HG03139 (cell line): ENCODE measurements at regions not wholly inside any gene's neighbourhood (a gene's known extent, or its start where the extent isn't known, plus 50 kb on each side); places are given as distances from the start of the nearest gene placed in this dataset.
"Not testable (repeated sequence)": the region's sequence is repeated elsewhere in the genome, so short reads cannot be mapped to it uniquely, and the experiment has no call there.

Experiments used
- ATAC-seq: cut with Tn5 transposase; IDR thresholded peaks from one replicate; pipeline ENCODE4 v1.9.1; 2021; ENCODE audit not compliant: unreplicated experiment

DNA sequence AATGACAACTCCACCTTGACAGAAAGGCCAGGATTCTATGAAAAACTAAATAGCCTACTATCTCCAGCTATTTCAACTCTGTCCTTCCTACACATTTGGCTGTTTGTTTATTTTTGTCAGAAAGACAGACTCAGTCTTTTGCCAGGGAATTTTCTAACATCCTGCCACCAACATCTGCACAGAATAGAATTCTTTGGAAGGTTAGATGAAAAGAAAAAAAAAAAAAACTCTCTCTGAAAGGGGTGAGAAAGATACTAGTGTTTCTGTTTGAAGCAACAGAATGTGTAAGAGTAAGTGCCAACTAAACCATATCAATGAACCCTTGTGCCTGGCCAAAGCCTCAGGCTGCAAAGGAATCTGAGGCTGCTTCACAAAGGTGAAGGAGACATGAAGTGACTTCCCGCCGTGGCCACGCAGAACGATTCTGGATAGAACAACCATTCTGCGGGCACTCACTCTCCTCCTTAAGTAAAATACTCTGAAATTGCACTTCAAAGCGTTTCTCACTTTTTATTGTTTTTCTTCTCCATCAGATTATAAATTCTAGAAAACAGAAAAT lies 498.2 kb downstream of the IRS2 start:
- ATAC-seq = no peak

DNA sequence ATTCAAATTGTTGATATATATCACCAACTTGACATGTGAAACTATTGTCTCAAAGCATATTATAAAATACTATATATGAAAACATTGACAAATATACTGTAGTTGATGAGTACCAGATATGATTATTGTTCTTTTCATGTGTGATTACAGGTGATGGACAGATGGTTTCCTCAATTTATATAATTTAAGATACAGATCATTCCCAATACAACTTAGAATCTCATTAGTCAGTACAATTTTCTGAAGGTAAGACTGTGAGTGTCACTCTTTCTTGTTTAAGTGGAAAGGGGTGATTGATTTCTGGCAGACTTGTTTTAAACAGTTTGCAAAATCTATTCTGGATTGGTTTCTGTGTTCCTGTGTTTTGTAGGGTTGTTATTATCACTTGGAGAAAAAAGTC lies 498.8 kb downstream of the IRS2 start:
- ATAC-seq = no peak

DNA sequence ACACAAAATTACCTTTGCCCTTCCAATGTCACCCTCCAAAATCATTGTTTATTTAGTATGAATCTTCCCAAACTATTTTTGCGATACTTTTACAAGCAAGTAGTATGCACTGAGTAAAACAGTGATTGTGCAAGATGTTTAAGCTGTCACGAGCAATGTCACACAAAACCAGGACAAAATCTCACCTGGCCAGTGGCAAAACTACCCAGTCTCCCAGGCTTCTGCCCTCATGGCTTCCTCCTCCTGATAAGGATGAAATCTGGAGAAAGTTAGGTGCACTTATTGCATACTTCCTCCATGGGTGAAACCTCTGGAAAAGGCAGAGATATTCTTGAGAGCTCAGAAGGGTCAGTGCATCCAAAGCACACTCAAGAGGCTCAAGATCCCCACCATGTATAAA lies 500.8 kb downstream of the IRS2 start:
- ATAC-seq = no peak

DNA sequence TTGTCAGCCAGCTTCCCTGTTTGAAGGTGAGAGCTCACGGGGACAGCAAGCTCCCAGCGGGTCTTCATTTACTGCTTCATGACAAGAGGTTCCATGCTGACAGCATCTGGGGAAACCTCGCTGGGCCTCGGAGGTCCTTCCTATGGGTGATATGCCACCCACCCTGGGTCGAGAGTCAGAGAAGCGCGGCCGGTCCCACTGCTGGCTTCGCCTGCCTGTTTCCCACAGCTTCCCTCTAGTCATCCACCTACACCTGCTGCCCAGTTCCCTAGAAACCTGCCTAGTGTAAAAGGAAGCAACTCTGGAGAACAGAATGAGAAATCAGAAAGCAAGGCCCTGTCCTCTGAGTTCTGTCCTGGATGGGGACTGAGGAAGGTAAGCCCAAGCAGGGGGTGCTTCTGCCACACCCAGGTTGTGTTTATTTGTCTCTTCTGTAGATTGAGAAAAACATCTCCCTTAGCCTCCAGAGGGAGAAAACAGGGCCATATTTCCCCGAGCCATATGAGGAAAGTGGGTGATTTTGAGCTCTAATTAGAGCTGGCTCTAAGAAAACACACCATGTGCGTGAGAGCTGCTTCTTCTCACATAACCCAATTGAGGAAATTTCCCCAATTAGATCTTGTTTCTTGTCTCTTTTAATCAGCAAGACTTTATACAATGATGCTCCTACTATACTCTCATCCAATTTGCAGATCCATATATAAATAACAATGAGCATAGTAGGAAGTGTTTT lies 504.3 kb downstream of the IRS2 start:
- ATAC-seq = no peak

DNA sequence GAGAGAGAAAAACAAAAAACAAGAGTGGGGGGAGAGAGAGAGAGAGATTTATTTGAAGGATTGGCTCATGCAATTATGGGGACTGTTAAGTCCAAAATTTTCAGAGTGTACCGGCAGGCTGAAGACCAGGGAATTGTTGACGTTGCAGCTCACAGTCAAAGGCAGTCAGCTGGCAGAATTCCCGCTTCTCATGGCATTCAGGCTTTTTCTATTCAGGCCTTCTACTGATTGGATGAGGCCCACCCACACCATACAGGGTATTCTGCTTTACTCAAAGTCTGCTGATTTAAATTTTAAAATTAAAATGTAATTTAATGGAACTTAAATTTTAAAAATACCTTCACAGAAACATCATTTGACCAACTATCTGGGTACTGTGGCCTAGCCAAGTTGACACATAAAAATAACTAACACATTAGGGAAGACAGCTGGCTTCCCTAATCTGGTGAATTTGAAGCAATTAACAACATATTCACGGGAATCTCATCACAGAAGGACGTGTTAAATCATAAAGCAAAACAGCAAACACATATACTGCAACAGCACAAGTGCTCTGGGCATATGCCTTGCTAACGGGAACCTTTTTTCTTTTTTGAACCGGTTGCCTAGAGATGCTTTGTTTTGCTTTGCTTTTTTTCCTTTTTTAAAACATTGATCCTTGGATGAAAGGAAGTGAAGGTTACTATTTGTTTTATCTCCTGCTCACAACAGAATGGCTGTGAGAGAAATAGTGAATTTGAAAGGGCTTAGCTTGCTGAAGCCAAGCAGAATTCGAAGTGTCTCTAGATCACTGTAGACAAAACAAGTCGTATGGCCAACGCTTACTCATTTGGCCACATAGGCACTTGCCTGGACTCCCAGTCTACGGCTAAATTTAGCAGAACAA lies 505.1 kb downstream of the IRS2 start:
- ATAC-seq = no peak

DNA sequence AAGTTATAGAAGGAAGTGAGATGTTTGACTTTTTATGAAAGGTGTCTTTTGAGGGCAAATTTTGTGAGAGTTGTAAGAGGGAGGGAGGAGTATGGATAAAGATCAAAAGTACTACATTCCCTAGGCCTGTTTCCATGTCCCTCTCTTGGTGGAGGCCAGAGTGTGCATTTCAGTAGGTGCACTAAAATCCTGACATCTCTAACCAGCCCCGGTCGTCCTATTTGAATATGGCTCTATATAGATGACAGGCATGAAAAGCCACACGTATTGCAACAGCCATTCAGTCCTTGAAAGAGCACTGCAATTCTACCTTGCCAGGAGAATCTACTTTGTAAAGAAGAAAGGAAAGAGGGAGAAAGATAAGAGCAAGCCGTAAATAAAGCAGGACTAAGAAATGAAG lies 510.1 kb downstream of the IRS2 start:
- ATAC-seq = no peak

DNA sequence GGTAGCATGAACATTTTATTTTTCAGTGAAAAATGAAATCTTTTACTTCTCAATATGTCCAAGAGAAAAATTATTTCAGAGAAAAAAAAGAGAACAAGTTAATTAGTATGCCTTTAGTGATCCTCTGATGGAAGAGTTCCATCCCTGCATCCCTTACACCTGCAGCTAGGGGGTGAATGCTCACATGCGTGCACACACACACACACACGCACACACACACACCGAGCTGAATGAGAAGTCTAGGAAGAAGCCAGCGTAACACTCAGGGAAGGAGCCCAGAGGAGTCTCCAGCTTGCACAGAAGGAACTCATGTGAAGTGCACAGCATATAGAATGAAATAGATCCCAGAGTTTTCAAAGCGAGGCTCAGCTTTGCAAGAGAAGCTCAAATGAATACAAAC lies 510.5 kb downstream of the IRS2 start:
- no peak for ATAC-seq

DNA sequence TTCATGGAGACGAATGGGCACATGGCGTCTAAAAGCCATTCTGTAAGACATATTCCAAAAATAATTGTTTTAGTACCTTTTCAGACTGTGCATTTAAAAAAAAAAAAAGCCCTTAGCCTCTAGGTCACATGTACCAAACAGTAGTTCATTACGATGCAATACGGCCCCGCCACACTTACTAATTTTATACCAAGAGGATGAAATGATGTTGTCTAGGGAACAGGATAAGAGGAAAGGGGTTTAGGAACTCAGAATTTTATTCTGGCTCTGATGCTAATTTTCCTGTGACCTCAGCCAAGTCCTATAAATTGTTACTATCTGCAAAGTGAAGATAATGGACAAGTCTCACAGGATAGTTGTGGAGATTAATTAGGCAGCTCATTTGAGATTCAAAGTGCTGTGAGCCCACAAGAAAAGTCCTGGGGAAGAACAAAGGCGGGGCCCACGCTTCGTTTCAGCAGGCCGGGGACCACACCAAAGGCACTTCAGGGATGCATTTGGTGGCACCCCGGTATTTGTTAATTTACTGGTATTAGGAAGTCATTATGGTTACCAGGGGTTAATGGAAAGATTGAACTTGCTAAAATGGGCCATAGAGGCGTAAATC lies 511.1 kb downstream of the IRS2 start:
- ATAC-seq = no peak

DNA sequence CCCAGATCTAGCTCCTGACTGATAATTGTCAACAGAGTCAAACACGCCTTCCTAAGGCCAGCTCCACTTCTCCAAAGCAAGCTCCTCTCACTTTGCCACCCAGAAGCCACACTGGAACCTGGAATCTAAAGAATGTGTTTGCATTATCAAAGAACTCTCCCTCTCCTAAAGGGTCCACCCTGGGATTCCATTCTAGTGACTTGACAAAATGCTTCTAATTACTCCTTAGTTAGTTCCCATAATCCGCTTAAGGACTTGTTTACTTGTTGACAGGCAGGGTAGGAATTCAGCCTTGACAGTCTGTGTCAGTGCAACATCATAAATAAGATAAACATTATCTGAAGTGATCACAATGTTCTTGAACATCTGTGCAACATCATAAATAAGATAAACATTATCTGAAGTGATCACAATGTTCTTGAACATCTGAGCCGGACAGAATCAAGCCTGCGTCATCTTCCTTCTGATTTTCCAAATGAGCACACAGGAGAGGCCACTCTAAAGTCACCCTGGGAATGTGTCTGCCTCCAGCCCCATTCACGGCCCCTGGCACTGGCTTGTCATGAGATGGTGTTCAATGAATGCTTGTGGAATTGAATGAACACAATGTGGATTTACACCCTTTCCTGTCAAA lies 512.1 kb downstream of the IRS2 start:
- no peak for ATAC-seq

DNA sequence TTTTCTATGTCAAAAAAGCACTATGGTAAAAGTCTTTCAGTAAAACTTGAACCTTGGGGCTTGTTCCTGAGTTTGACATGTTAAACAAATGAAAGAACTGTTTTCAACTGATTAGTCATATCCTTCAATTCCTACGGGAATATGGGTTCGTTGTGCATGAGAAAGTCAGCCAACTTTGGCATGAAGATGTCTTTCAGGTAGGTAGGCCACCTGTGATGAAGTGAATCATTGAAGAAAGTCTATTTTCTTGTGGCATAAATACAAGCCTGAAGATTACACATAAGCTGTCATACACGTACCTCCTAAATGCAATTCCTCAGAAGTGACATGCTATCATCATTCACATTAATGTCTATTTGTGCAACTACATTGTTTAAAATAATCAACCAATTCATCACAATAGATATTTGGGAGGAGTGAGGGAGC lies 513.0 kb downstream of the IRS2 start:
- ATAC-seq = no peak

DNA sequence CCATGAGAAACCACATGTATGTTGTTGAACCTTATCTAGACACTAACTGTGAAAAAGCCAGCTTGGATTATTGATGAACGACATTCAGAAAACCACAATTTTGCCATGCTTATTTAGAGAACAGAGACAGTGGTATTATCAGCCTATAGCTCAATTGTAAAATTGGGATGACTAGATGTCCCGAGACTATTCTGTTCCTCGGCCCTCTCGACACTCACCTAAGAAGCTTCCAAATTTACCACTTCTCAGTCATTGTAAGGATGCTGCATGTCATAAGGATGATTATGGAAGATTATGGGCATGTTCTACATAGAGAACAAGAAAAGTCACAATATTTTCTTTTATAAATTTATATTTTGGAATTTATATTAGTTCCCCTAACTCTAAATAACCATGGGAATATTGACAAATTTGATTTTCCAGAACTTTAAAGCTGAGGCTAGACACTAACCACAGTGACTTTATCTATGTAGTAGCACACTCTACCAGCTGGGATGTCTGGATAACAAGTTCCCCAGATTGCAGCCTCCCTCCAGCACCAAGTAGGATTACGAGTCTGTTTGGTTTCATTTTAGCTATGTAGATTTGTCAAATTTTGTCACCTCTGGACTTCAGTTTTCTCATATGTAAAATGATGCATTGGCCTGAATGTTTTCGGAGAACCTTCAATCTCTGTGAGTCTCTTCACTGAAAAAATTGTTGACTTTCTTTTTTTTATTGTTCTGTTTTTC lies 513.6 kb downstream of the IRS2 start:
- ATAC-seq = no peak

DNA sequence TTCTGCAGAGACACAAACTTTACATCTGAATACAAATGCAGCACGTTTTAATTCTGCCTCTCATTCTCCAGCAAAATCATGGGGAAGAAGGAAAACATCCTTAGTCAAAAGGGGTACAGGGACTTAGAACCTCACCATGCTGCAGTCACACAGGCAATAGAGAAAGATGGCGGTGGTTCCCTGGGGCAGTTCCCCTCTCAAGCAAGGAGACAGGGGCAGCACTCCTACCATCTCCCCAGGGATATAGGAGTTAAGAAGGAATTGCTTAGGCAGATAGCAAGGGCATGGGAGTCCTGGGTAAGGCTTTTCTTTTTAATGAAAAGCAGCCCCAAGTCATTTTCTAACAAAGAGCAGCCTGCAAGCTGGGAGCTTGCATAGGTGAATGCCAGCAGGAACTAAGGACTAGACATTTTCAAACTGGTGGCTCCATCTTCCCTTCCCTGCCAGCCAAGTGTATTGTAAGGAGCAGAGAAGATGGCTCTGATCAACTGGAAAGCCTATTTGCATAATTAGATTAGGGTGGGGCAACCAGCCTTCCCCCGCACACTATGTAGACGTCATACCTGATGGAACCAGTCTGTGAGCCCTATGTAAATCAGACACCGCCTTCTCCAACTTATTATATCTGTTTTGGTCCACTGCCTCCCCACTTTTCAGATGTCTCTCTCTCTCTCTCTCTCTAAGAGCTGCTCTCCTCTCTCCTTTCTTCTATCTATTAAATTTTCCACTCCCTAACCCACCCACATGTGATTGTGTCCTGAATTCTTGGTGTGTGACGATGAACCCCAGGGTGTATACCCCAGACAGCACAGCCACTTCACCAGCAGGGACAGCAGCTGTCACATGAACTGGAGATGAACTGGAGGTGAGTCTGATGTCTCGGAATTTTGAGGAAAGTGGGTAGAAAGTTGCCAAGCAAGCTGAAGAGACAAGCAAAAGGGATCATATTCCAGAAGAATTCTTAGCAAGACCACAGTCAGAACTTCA lies 514.5 kb downstream of the IRS2 start:
- ATAC-seq = no peak

DNA sequence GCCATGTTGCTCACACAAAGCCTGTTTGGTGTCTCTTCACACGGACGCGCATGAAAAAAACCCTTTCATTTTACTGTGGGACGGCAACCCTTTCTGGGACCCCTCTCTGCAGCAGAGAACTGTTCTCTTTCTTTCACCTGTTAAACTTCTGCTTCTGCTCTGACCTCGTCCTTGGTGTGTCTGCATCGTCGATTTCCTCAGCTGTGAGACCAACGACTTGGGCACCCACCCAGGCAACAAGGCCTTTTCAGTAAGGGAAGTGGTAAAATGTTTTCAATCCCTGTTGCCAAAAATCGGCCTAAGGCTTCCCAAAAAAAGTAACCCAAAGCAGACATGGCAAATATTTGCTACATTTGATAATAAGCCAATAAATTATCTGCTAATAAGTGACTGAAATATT lies 515.3 kb downstream of the IRS2 start:
- ATAC-seq = no peak

DNA sequence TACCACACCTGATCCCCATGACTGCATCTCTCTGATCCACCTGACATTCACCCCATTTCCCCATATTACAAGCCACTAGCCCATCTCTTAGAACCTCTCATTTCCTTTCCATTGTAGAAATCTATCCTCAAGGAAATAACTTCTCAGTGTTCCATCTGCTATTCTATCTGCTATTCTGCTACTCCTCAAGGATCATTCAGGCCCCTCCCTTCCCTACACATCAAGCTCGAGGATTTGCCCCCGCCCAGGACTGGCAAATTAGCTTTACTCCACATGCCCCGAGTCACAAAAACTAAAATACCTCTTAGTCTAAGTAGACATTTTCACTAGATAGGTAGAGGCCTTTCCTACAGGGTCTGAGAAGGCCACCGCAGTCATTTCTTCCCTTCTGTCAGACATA lies 517.0 kb downstream of the IRS2 start:
- ATAC-seq = not testable (repeated sequence)

DNA sequence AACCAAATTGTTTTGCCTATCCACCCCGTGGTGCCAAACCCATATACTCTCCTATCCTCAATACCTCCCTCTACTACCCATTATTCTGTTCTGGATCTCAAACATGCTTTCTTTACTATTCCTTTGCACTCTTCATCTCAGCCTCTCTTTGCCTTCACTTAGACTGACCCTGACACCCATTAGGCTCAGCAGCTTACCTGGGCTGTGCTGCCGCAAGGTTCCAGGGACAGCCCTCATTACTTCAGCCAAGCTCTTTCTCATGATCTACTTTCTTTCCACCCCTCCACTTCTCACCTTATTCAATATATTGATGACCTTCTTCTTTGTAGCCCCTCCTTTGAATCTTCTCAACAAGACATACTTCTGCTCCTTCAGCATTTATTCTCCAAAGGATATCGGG lies 517.9 kb downstream of the IRS2 start:
- ATAC-seq = not testable (repeated sequence)

DNA sequence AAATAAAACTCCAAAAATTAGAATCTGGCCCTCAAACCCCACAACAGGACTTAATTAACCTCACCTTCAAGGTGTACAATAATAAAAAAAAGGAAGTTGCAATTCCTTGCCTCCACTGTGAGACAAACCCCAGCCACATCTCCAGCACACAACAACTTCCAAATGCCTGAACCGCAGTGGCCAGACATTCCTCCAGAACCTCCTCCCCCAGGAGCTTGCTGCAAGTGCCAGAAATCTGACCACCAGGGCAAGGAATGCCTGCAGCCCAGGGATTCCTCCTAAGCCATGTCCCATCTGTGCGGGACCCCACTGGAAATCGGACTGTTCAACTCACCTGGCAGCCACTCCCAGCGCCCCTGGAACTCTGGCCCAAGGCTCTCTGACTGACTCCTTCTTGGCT lies 519.0 kb downstream of the IRS2 start:
- ATAC-seq = not testable (repeated sequence)

DNA sequence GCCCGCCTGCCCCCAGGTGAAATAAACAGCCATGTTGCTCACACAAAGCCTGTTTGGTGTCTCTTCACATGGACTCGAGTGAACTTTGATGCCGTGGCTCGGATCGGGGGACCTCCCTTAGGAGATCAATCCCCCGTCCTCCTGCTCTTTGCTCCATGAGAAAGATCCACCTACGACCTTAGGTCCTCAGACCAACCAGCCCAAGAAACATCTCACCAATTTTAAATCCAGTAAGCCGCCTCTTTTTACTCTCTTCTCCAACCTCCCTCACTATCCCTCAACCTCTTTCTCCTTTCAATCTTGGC lies 521.0 kb downstream of the IRS2 start:
- not testable (repeated sequence) for ATAC-seq

DNA sequence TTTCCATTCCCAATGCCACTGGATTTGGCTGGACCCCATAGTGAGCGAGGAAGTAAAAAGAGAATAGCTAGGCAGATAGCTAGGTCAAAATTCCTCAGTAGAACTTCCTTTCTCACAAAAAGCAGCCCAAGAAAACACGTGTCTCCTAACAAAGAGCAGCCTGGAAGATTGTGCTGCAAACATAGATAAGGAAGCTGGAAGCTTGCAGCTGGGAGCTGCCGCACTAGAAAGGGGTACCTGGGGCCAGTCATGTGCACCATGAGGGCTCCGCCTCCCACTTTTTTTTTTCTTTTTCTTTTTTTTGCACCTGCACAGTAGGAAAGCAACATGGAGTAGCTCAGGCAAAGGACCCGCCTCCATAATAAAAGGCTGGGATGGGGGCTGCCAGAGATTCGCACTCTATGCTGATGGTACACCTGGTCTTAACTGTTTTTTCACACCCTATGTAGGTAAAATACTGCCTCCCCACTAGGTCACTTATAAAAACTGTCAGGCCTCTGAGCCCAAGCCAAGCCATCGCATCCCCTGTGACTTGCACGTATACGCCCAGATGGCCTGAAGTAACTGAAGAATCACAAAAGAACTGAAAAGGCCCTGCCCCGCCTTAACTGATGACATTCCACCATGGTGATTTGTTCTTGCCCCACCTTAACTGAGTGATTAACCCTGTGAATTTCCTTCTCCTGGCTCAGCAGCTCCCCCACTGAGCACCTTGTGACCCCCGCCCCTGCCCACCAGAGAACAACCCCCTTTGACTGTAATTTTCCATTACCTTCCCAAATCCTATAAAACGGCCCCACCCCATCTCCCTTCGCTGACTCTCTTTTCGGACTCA lies 521.6 kb downstream of the IRS2 start:
- not testable (repeated sequence) for ATAC-seq

DNA sequence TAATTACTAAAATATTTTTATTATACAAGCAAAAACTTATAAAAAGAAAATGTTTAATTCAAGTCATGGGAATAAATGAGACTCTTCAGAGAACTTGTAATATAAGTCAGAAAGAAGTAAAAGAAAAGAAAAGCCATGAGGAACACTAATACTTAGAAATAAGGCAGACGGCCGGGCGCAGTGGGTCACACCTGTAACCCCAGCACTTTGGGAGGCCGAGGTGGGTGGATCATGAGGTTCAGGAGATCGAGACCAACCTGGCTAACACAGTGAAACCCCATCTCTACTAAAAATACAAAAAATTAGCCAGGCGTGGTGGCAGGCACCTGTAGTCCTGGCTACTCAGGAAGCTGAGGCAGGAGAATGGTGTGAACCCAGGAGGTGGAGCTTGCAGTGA lies 528.6 kb downstream of the IRS2 start:
- not testable (repeated sequence) for ATAC-seq
